NCI-H128 (cell line): ENCODE measurements at regions not wholly inside any gene's neighbourhood (a gene's known extent, or its start where the extent isn't known, plus 50 kb on each side); places are given as distances from the start of the nearest gene placed in this dataset.
"Not testable (repeated sequence)": the region's sequence is repeated elsewhere in the genome, so short reads cannot be mapped to it uniquely, and the experiment has no call there.

Source experiments
- DNase-seq: peaks from one replicate; lab custom pipeline; 2025; ENCODE audit not compliant: unreplicated experiment; lab: John Stamatoyannopoulos, UW

DNA sequence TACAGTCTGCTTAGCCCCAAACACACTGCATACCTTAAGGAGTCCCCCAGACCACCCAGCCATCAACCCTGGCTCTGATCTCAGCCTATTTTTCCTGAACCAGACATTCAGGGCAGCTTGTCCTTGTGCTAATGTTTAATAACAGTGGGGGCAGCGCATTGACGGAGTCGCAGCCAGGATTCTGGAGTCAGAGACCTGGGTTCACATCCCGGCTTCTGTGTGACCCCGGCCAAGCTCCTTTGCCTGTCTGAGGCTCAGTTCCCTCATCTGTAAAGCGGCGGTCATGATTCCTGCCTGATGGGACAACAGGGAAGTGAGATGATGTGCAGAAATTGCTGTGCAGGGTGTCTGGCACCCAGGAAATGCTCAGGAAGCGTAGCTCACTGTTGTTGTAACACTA lies 63.1 kb downstream of the MATN1 start:
- DNase-seq: no peak

DNA sequence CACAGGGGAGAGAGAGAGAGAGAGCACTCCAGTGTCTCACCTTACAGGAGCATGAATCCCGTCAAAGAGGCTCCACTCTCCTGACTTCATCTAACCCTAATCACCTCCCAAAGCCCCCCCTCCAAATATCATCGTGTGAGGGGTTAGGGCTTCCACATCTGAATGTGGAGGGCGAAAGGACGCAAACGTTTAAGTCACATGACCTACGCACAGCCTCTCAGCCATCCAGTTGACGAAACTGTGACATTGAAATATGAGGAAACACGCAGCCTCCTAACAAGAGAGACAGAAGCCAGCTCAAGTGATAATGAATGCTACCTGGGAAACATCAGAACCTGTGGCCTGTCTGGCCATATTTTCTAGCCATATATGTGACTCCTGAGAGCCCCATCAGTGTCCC lies 63.7 kb downstream of the MATN1 start:
- no peak for DNase-seq

DNA sequence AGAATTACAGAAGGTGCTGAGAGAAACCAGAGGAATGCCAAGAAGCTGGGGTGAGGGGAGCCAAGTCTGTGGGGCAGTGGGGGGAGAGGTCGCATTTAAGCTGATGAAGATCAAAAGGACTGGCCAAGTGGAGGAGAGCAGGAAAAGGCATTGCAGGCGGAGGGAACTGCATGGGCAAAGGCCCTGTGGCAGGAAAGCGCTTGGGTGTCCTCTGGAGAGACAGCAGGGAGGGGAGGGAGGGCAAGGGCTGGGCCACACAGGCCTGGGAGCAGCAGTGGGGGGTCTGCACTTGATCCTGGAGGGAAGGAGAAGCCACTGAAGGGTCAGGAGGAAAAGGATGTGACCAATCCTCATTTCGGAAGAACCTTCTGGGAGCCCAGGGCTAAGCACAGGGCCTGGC lies 65.0 kb downstream of the MATN1 start:
- not testable (repeated sequence) for DNase-seq

DNA sequence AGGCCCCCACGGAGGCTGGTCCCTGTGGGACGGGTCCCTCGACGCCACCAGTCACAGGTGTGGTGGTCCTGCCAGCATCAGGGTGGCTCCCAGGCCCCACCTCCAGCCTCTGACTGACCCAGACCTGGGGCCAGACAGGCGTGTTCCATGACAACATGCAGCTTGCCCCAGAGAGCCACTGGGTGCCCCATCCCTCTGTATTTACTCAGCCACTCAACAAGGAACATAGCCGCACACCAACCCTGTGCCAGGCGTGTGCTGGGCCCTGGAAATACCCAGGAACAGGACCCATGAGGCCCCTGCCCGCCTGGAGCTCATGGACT lies 65.4 kb downstream of the MATN1 start:
- DNase-seq: no peak

DNA sequence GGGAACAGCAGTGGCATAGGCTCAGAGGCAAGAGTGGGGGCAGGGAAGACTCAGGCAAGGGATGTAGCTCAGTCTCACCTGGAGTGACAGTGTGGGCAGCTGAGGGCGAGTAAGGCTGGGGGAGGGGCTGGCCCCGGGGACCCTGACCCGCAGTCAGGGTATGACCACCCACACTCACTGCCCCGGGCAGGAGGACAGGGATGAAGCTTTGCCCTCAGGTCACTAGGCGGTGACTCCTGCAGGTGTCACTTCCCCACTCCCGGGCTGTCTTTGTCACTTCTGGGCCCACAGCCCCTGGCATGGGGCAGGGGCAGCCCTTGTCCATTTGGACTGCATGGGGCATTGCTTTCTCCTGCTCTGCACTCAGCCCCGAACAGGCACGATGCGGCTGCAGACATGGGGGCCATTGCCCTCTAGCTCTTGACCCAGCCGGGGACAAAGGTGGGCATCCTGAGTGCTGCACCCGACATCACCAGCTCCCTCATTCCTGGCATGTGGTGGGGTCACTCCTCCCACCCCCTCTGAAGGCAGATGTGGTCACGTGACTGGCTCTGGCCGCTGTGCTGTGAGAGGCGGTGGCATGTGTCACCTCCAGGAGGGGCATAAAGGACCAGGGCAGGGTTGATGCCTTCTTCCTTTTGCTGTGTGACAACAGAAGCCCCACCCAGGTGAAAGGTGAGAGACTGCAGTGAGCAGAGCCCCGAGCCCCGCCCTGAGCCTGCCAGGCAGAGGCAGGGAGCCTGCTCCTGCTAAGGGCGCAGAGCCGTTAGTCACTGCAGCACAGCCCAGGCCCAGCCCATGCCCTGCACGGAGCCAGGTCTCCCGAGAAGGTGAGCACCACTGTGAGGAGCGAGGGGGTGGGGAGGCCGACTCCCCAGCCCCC lies 66.0 kb downstream of the MATN1 start:
- DNase-seq: no peak

DNA sequence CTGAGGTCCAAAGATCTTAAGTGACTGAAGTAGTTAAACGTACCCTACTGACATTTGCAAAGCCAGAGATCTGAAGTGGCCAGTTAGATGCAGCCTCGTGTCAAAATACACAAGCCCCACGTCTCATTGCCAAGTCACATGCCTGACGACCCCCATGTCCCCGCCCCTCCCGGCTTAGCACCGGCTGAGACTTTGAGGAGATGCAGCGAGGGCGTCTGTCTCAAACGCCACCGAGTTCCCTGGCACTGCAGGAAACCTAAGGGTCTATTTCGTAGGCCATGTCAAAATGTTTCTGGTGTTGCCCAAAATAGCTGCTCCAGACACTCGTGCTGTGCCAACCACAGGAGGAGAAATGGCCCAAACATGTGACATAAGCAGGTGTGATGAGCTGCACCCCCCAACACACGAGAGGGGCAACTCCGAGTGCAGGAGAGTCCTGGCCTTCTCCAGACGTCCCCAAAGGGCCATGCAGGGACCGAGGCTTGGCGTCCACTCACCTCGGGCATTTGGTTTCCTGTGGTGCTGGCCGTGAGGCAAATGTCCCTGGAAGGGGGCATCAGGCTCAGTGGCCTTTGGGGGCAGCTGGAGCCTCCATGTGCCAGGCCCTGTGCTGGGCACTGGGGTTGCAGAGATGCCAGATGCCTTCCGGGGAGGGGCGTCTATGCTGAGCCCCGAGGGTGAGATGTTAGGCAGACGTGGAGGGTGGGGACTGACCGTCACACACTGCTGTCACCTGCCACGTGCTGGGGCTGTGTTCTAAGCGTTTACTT lies 67.0 kb downstream of the MATN1 start:
- no peak for DNase-seq

DNA sequence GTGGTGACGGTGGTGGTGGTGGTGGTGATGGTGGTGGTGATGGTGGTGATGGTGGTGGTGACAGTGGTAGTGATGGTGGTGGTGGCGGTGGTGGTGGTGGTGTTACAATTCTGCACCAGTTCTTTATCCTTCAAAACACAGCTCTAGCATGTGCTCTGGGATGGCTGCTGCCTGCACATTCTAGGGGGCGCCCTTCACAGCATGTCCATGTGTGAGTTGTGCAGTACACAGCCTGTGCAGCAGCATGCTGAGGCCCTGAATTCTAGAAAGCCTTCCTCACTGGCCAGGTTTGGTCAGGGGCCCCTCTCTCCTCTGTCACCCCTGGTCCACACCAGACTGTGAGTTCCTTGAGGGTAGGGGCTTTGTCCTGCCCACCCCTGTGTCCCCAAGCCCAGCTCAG lies 67.7 kb downstream of the MATN1 start:
- no peak for DNase-seq

DNA sequence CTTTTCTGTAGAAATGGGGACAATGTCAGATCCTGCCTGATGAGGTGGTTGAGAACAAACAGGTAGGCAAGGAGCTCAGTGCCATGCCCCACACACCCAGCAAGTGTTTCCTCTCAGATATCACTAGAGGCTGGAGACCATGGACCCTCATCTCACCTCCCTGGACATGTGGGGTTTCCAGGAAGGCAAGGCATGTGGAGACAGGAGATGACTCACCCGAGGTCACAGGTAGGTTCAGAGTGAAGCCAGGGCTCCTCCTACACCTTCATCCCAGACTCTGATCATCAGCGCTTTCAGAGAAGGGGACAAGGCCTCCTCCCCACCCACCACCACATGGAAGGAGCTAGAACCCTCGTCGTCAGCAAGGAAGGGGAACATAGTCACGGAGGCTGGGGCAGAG lies 69.2 kb downstream of the MATN1 start:
- no peak for DNase-seq

DNA sequence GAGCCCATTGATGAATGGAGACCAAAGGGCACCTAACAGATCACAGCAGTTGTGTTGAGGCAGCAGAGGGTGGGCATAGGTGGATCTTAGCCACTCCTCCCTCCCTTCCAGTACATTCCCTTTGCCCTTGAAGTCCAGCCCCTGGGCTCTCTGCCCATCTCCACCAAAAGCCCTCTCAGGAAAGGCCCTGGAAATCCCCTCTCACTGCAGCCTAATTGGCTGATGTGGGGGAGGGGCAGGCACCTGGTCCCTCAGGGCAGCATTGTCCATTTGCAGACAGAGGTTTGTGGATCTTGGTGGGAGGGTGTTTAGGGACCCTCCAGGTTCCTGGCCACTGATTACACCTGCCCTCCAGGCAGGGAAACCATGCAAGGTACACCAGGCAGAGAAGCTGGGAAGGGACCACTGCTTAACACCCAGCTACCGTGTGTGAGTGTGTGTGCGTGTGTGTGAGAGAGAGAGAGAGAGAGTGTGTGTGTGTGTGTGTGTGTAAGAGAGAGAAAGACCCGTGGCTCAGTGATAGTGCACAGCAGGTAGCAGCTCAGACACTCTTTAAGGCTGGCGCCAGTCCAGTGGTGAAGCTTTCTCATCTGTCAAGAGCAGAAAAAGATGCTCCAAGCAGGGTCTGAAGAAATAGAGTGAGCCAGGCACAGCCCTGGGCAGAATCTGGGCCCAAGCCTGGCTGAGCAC lies 71.1 kb downstream of the MATN1 start:
- no peak for DNase-seq

DNA sequence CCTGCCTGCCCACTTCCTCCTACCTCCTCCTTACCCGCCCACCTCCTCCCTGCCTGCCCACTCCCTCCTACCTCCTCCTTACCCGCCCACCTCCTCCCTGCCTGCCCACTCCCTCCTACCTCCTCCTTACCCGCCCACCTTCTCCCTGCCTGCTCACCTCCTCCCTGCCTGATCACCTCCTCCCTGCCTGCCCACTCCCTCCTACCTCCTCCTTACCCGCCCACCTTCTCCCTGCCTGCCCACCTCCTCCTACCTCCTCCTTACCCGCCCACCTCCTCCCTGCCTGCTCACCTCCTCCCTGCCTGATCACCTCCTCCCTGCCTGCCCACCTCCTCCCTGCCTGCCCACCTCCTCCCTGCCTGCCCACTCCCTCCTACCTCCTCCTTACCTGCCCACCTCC lies 72.0 kb downstream of the MATN1 start:
- not testable (repeated sequence) for DNase-seq

DNA sequence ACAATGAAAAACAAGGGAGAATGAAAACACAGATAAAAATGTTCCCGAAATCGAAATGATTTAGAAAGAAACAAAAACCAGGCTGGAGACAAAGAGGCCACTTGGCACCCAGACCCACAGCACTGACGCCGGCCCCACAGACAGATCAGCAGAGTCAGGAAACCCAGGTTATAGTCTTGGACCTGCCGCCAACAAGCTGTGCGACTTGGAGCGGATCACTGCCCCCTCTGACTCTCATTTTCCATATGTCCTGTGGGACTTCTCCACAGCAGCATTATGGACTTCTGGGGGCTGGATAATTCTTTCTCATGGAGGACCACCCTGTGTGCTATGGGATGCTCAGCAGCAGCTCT lies 72.4 kb downstream of the MATN1 start:
- DNase-seq: no peak

DNA sequence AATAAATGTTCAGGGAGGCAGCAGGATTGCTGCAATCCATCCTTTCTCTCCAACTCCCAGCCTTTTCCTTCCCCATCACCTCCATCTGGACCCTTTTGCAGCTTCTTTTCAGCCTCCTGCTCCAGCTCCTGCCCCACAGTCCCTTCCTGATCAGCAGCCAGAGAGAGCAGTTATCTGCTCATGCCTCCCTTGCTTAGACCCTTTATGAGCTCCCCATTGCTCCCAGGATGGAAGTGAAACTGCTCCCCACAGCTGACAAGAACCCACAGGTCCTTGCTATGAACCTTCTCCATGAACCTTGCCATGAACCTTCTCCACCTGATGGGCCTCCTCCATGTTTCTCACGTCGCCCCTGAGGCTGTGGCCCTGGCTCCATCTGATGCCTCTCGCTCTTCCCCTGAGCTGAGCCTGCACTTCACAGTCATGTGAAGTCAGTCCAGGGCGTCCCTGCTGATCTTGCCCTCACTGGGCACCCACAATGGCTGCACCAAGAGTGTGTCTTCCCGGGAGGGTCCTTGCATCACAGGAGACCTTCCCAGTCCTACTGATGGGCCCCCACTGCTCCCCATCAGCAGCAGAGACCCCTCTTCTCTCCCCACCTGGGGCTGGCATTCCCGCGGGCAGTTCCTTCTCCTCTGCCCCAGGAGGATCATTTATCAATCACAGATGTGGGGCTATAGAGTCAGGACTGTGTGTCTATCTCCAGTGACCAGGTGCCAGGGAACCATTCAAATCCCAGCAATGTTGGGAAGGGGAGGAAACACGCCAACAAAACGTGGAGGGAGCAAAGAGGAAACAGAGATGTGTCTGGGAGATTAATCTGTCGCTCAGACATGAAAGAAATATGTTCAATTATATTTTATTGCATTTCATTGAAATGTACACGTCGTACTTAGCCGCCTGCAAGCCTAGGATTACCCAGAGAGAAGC lies 73.1 kb downstream of the MATN1 start:
- DNase-seq: no peak

DNA sequence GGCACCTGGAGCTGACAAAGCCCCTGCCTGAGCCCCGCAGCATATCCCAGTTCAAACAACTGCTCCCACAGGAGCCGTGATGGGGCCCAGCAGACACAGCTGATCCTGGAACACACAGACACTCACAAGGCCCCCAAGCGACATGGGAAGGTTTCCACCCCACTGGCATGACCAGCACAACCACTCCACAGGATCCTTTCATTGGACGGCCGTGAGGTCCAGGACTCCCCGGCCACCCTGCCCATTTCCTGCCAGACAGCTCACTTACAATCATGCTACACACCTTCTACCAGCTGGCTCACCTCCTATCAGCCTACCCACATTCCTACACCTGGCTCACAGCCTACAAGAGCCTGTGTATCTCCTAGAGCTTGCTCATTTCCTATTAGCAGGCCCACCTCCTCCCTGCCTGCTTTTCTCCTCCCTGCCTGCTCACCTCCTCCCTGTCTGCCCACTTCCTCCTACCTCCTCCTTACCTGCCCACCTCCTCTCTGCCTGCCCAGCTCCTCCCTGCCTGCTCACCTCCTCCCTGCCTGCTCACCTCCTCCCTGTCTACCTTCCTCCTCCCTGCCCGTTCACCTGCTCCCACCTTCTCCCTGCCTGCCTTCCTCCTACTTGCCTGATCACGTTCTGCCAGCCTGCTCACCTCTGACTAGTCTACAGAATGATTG lies 73.9 kb downstream of the MATN1 start:
- no peak for DNase-seq

DNA sequence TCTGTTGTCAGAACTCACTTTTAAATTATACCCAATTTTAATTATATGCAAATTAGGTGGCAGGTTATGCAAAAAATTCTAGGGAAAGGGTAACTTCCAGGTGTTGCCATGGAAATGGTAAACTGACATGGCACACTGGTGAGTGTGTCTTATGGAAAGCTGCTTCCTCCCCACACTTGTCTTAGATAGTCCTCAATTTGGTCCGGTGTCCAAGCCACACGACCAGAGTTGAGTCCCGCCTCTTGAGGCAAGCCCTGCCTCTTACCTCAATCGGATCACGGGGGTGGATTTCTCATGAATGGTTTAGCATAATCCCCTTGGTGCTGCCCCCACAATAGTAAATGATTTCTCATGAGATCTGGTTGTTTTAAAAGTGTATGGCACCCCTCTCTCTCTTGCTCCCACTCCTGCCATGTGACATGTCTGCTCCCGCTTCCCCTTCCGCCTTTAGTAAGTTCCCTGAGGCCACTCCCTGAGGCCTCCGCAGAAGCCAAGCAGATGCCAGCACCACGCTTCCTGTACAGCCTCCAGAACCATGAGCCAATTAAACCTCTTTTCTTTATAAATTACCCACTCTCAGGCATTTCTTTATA lies 74.9 kb downstream of the MATN1 start:
- no peak for DNase-seq

DNA sequence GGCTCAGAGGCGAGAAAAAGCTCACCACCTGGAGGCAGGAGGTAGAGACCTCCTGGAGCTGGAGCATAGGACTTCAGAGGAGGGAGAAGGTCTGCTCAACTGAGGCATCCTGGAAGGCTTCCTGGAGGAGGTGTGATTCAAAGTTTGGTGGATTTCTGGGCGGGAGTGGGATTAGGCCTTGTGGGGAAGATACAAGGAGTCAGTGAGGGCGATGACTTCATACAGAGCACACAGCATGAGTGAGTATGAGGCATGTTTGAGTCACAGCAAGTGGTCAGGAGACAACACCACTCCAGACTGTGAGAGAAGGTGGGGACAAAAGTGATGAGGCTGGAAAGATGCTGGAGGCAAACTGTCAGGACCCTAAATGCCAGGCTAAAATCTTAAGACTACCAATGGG lies 77.6 kb downstream of the MATN1 start:
- no peak for DNase-seq

DNA sequence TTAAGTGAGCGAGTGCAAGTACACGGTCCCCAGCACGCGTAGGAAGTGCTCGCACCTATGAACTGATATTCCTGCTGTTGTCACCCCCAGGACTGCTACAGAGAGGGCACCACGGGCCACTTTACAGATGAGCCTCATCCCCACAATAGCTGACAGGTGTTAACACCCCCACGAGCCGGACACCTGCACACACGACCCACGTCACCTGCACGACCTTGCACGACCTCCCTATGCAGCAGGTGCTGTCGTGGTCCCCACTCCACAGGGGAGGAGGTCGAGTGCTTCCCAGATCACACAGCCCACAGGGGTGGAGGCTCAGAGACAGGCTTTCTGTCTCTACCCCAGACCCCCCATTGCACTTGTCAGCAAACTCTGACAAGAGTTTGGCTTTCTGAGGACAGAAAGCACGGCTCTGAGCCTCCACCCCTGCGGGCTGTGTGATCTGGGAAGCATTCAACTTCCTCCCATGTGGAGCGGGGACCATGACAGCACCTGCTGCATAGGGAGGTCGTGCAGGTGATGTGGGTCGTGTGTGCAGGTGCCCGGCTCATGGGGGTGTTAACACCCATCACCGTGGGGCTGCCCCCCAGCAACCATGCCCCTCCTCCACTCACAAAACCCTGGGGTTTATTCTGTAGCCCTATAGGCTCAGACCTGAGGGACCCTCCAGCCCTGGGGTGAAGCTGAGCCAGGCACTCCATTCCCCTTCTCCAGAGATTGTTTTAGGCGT lies 80.8 kb downstream of the MATN1 start:
- DNase-seq: no peak

DNA sequence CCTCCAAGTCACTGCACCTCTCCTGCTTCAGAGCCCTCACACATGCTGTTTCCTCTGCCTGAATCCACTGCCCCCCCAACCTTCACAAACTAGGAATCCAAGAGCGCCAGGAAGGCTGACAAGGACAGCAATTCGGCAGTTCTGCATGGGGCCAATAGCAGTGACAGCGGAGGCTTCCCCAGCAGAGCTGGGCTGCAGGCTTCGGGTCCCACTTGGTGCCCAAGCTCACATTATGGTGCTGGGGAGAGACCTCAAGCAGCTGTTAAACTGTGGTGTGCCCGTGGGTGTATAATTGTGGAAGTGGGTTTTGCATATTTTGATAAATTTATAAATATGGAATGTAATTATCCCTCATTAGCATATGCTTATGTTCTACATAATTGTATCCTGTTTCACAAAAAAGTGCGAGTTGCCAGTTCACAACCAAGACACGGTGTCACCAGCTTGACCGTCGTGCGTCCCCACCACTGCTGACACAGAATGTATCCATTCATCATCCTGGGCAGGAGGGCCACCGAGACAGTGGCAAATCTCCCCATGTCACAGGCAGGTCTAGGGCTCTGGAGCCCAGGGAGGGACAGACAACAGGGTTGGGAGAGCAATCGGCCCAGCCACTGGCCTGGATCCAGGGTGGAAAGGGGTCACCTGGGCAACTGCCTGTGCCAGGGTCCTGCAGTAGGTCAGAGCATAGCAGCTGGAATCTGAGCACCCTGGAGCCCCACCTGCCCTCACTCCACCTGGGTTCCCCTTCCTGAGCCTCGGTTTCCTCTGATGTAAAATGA lies 81.6 kb downstream of the MATN1 start:
- no peak for DNase-seq

DNA sequence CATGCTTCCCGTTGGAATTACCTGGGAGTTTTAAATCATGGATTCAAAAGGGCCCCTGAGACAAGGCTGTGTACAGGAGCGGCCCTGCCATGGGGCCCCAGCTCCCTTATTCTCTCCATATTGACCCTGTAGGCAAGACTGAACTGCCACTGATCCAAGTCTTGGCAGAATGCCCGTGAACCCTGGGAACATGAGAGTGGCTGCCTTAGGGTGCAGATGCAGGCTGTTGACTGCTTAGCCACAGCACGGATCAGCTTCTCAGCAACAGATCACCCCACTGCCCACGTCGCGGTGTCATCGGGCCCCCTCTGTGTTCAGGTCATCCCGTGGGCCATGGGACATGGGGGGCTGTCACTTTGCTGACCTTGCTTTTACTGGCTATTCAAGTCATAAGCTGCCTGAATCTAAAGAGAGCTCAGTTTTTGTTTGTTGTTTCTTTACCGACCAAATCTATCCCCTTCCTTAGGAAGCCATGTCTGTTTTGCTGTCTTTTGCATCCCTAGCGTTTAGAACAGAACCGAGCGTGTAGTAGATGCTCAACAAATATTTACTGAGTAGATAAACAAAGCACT lies 83.4 kb downstream of the MATN1 start:
- DNase-seq: no peak
